Gastroesophageal sphincter (tissue), 4 donors: ENCODE measurements at regions not wholly inside any gene's neighbourhood (a gene's known extent, or its start where the extent isn't known, plus 50 kb on each side); places are given as distances from the start of the nearest gene placed in this dataset.

ENCODE experiments used
- ATAC-seq: fragments of 150-250 bp; one replicate; pipeline ENCODE4 v1.9.1; 2016; ENCODE audit warnings: mild to moderate bottlenecking, moderate library complexity
- H3K27ac ChIP-seq, 4 donors: fragments of 200-600 bp; sonication (generic) in 3 of 4; 1 replicate in 3 of 4; 2 replicates in 1 of 4; pipeline ENCODE4 v1.5.1; 2016 to 2019
- H3K27me3 ChIP-seq: fragments of 200-600 bp; sonication (generic); one replicate; pipeline ENCODE4 v1.5.1; 2019
- H3K36me3 ChIP-seq, 2 donors: fragments of 200-600 bp; sonication (generic); one replicate each; pipeline ENCODE4 v1.5.1; 2019; ENCODE audit warnings: control low read depth in 1 of 2
- H3K4me1 ChIP-seq, 3 donors: fragments of 200-600 bp; sonication (generic); 1 replicate in 2 of 3; 2 replicates in 1 of 3; pipeline ENCODE4 v1.5.1; 2016 to 2019; ENCODE audit warnings: control low read depth in 2 of 3
- H3K4me3 ChIP-seq, 2 donors: fragments of 200-600 bp; sonication (generic); one replicate each; pipeline ENCODE4 v1.5.1; 2019; ENCODE audit warnings: mild to moderate bottlenecking in 1 of 2, moderate library complexity in 1 of 2
- H3K9me3 ChIP-seq, 3 donors: fragments of 200-600 bp; sonication (generic); one replicate each; pipeline ENCODE4 v1.5.1; 2017 to 2019; ENCODE audit warnings: control low read depth in 2 of 3
- EP300 ChIP-seq: sonication (generic); formaldehyde crosslinking; IDR thresholded peaks from one replicate; pipeline ENCODE4 v1.6.1; 2017; ENCODE audit warnings: antibody characterized with exemption, mild to moderate bottlenecking
- POLR2A ChIP-seq, 2 donors: fragments of 450-650 bp; IDR thresholded peaks; one replicate each; pipeline ENCODE4 v1.6.1; 2017; ENCODE audit warnings: antibody characterized with exemption in 2 of 2, mild to moderate bottlenecking in 2 of 2, moderate library complexity in 1 of 2
- POLR2AphosphoS5 ChIP-seq: sonication (generic); formaldehyde crosslinking; IDR thresholded peaks from one replicate; pipeline ENCODE4 v1.6.1; 2017; ENCODE audit warnings: antibody characterized with exemption
- WGBS, 2 donors: methylation state at CpG; one replicate each; pipeline ENCODE4 v1.1.5; 2018; ENCODE audit warnings: low coverage in 1 of 2; 5-methylcytosine and 5-hydroxymethylcytosine counted together
- TF ChIP-seq, protein P1 (sequence below), 4 experiments: fragments of 200-600 bp in 2 of 4; fragments of 450-650 bp in 2 of 4; sonication (generic) in 1 of 4; IDR thresholded peaks; one replicate each; pipeline ENCODE4 v1.5.1; 2017 to 2019; ENCODE audit warnings: antibody characterized with exemption in 4 of 4, mild to moderate bottlenecking in 2 of 4, moderate library complexity in 2 of 4

DNA sequence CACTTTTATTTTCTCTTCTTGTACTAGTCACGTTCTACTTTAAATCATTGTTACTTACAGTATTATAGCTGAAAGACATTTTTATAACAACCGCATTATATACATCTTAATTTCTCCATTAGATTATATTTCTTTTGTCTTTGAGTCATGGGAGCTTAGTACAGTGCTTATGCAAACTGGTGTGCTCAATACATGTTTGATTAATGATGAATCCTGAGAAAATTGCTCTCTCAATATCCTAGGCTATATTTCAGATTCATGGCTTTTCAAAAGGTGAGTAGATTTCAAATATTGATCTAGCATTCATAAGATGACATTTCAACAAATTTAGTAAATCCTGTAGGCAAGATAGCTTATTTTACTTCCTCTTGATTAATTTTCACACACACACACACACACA lies 102.2 kb upstream of the FST start:
- TF ChIP-seq EP300 (no peak), POLR2AphosphoS5 (no peak), POLR2A (IDR thresholded peaks at IDR 0.05) (no peak)
- TF ChIP-seq, protein P1, sequence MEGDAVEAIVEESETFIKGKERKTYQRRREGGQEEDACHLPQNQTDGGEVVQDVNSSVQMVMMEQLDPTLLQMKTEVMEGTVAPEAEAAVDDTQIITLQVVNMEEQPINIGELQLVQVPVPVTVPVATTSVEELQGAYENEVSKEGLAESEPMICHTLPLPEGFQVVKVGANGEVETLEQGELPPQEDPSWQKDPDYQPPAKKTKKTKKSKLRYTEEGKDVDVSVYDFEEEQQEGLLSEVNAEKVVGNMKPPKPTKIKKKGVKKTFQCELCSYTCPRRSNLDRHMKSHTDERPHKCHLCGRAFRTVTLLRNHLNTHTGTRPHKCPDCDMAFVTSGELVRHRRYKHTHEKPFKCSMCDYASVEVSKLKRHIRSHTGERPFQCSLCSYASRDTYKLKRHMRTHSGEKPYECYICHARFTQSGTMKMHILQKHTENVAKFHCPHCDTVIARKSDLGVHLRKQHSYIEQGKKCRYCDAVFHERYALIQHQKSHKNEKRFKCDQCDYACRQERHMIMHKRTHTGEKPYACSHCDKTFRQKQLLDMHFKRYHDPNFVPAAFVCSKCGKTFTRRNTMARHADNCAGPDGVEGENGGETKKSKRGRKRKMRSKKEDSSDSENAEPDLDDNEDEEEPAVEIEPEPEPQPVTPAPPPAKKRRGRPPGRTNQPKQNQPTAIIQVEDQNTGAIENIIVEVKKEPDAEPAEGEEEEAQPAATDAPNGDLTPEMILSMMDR (IDR thresholded peaks at IDR 0.05), result no peak
- Histone ChIP-seq H3K9me3 (no peaks in the 10 kb centered on the region), H3K36me3 (no peaks in the 10 kb centered on the region), H3K4me1 (no peaks in the 10 kb centered on the region), H3K4me3 (no peak overlapping the region), H3K27ac (no peak overlapping the region), H3K27me3 (no peaks in the 10 kb centered on the region)
- ATAC-seq, result no peak
- 83 to 85% methylated on average over 2 of the region's 2 CpGs for WGBS, 2 donors

DNA sequence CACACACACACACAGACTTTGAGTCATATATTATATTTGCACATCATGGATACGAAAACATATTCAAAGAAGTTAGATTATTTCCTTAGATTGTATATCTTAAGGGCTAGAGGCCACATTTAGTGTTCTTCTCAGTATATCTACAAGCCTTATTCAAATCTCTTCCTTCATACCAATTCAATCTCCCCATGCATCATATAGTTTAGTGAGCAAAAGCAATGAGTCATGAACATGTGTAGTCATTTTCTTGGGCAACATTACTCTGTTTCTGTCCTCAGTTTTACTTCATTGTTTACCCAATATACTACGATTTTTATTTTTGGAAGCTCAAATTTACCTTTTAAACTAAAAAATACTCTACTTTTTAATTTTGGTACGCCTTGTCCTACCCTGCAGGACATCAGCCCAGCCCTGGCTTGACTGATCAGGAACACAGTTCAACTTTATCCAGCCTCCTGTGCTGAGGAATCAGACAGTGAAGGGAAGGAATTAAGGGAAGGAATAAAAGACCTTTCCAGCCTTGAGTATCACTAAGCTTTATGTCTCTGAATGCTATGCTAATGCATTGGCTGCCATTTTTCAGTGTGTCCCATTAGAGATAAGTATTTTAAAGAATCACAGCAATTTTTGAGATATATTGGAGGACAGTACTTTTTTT lies 101.7 kb upstream of the FST start:
- Histone ChIP-seq H3K4me1 (no peaks in the 10 kb centered on the region), H3K27ac (no peak overlapping the region), H3K9me3 (no peaks in the 10 kb centered on the region), H3K27me3 (no peaks in the 10 kb centered on the region), H3K4me3 (no peak overlapping the region), H3K36me3 (no peaks in the 10 kb centered on the region)
- WGBS, 2 donors, result 69 to 72% methylated on average over 3 of the region's 3 CpGs
- TF ChIP-seq EP300, result no peak
- no peak for TF ChIP-seq POLR2A (IDR thresholded peaks at IDR 0.05)
- no peak for TF ChIP-seq POLR2AphosphoS5
- TF ChIP-seq, protein P1 (IDR thresholded peaks at IDR 0.05), result no peak
- ATAC-seq, result no peak

DNA sequence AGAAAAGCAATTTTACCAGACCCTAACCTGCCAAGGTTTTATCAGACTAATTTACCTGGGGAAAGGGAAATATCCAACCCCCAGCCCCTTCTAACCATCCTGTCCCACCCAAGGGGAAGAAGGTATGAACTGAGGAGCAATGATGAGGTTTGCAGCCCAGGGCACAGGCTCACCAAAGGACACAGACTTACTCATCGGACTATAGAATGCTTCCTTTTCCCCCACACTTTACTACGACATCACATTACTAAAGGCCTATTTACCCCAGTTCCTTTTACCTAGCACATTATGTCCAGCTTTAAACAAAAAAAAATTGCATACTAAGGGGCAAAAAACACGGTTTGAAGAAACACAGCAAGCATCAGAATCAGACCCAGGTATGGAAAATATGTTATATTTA lies 94.1 kb upstream of the FST start:
- TF ChIP-seq, protein P1 (IDR thresholded peaks at IDR 0.05), result no peak
- no peak for TF ChIP-seq POLR2AphosphoS5
- TF ChIP-seq POLR2A (IDR thresholded peaks at IDR 0.05), result no peak
- TF ChIP-seq EP300, result no peak
- 77 to 93% methylated on average over 3 of the region's 3 CpGs for WGBS, 2 donors
- no peaks in the 10 kb centered on the region for H3K4me1 ChIP-seq
- H3K27me3 ChIP-seq, result no peaks in the 10 kb centered on the region
- no peak for ATAC-seq
- peaks cover 0 to 22% (median 0%) of the 10 kb centered on the region in 3 donors for H3K9me3 ChIP-seq
- no peak overlapping the region for H3K27ac ChIP-seq
- no peaks in the 10 kb centered on the region for H3K36me3 ChIP-seq
- no peak overlapping the region for H3K4me3 ChIP-seq

DNA sequence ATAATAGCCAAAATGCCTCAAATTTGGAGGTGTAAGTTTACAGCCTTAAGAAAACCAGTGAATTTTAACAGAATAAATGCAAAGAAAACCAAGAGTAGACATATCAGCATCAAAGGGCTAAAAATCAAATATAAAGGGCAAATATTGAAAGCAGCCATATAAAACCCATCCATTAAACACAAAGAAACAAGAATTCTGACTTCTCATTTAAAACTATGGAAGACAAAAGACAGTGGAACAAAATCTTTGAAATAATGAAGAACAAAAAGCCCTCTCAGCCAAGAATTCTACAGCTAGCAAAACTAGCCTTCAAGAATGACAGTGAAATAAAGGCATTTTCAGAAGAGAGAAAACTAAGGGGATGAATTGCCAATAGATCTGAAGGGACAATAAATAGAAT lies 91.3 kb upstream of the FST start:
- no peak for ATAC-seq
- no peak overlapping the region for H3K4me3 ChIP-seq
- no peaks in the 10 kb centered on the region for H3K27me3 ChIP-seq
- H3K9me3 ChIP-seq, result peaks cover 0 to 22% (median 0%) of the 10 kb centered on the region in 3 donors
- TF ChIP-seq, protein P1 (IDR thresholded peaks at IDR 0.05), result no peak
- no peak for TF ChIP-seq POLR2AphosphoS5
- TF ChIP-seq POLR2A (IDR thresholded peaks at IDR 0.05), result no peak
- TF ChIP-seq EP300, result no peak
- H3K4me1 ChIP-seq, result no peaks in the 10 kb centered on the region
- H3K27ac ChIP-seq, result no peak overlapping the region
- H3K36me3 ChIP-seq, result no peaks in the 10 kb centered on the region

DNA sequence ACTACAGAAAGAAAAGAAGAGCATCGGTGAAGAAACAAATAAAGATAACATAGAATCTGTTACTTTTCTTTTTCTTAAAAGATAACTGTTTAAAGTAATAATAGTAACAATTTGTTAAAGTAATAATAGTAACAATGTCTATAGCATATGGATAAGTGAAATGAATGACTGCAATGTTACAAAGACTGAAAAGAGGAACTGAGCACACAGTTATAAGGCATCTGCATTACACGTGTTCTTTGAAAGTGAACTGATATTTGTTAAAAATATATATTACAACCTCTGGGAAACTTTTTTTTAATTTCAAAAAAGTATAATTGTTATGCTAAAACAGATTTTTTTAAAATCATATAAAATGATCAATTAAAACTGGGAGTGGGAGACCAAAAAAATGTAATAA lies 88.4 kb upstream of the FST start:
- TF ChIP-seq POLR2AphosphoS5 (no peak), EP300 (no peak), POLR2A (IDR thresholded peaks at IDR 0.05) (no peak)
- TF ChIP-seq, protein P1 (IDR thresholded peaks at IDR 0.05), result no peak
- Histone ChIP-seq H3K9me3 (peaks cover 0 to 22% (median 0%) of the 10 kb centered on the region in 3 donors), H3K27ac (no peak overlapping the region), H3K4me3 (no peak overlapping the region), H3K36me3 (no peaks in the 10 kb centered on the region), H3K27me3 (no peaks in the 10 kb centered on the region), H3K4me1 (no peaks in the 10 kb centered on the region)
- ATAC-seq, result no peak
- 84 to 96% methylated on average over 2 of the region's 2 CpGs for WGBS, 2 donors
